NCI-H146 (cell line): ENCODE measurements at regions not wholly inside any gene's neighbourhood (a gene's known extent, or its start where the extent isn't known, plus 50 kb on each side); places are given as distances from the start of the nearest gene placed in this dataset.
"Not testable (repeated sequence)": the region's sequence is repeated elsewhere in the genome, so short reads cannot be mapped to it uniquely, and the experiment has no call there.

Experiments used
- DNase-seq: peaks from one replicate; lab custom pipeline; 2025; lab: John Stamatoyannopoulos, UW

GRCh38 chr16:54985156-54985555 is 54.5 kb downstream of the IRX5 start:
- DNase-seq: no peak

DNA sequence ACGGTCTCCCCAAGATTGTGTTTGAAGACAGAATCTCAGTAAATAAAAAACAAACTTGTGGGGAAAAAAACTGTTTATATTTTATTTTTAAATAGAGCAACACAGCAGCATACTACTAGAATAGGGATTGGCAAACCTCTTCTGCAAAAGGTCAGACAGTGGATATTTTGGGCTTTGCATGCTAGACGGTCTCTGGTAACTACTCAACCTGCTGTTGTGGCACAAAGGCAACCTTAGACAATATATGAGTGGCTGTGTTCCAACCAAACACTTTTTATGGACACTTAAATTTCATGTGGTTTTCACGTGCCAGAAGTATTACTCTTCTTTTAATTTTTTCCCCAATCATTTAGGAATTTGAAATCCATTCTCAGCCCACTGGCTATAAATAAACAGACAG is 55.0 kb downstream of the IRX5 start:
- DNase-seq: no peak

DNA sequence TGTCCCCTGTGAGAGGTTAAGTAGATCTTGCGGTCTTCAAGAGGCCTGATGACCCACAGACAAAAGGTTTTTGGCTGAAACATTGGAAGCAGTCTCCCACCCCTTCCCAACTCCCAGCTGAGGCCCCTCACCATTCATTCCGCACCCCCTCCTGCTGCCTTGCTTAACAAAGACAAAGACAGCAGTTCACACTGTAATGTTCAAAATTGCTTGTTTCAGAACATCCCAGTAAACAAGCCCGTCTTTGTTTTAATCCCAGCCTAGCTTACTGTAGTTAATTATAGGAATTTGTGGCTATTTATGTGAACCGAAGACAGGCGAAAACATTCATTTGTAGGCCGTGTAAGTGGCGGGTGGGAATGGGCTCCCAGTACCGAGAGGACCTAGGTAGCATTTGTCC is 55.7 kb downstream of the IRX5 start:
- no peak for DNase-seq

GRCh38 chr16:54987081-54987480 is 56.4 kb downstream of the IRX5 start:
- peak; percentile 48 for DNase-seq

- no peak for DNase-seq
Measured at GRCh38 chr16:54991525-54991924, 60.9 kb downstream of the IRX5 start.

- DNase-seq: not testable (repeated sequence)
Measured at GRCh38 chr16:54991946-54992345, 61.3 kb downstream of the IRX5 start.

- no peak for DNase-seq
Measured at GRCh38 chr16:54993106-54993895, 62.6 kb downstream of the IRX5 start.

- DNase-seq: no peak
Measured at GRCh38 chr16:54996186-54996585, 65.5 kb downstream of the IRX5 start.

- DNase-seq: no peak
Measured at GRCh38 chr16:54998834-54999233, 68.2 kb downstream of the IRX5 start.

GRCh38 chr16:54999481-54999880 is 68.8 kb downstream of the IRX5 start:
- no peak for DNase-seq

DNA sequence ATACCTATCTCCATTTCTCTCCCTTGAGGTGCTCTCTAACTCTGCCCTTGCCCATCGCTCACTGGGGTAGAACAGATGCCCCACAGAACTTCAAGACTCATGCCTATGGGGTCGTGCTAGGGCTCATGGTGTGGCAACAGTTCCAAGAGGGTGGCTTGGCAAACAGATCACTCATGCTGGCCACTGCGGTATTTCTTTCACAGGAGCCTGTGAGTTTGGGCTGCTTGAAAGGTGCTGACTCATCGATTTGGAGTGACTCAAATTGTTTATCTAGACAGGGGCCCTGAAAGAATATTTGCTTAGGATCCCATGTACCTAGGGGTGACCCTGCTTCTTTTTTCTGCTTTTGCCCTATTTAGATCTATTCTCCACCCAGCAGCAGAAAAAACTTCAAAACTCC is 69.9 kb downstream of the IRX5 start:
- no peak for DNase-seq

- no peak for DNase-seq
Measured at GRCh38 chr16:55001931-55002330, 71.3 kb downstream of the IRX5 start.

DNA sequence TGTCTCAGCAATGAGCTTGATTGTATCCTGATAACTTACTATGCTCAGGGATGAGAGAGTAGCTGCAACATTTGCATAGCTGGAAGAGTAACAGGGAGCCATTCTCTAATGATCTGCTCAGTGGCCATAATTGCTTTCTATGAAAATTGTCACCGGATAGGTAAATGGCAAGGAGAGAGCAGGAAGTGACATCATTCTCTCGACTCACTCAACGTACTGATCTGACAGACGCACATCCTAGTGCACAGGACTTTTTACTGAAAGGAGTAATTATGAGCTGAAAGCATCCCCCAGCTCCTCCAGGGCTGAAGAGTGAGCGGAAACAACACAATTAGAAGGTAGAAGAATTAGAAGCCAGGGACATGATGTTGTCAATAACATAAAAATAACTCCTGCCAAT is 71.8 kb downstream of the IRX5 start:
- no peak for DNase-seq

GRCh38 chr16:55003306-55003705 is 72.6 kb downstream of the IRX5 start:
- DNase-seq: no peak

DNA sequence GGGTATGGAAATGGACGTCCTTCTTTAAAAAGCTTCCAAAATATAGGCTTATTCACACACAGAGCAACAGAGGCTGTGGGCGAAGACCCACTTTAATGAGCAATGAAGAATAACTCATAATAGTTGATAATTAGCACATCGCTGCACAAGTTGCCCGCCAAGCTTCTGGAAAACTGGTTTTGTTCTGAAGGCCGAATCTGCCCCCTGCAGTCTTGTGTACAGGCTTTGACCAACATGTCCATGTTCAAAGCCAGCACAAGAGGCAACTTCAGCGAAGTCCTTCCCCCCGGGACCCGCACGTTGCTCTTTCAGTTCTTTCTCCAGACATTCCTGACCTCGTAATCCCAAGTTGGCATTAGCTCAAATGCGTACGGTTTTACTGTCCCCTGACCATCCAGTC is 73.3 kb downstream of the IRX5 start:
- no peak for DNase-seq

- DNase-seq: no peak
Measured at GRCh38 chr16:55007504-55007903, 76.8 kb downstream of the IRX5 start.

- no peak for DNase-seq
Measured at GRCh38 chr16:55008836-55009510, 78.3 kb downstream of the IRX5 start.

DNA sequence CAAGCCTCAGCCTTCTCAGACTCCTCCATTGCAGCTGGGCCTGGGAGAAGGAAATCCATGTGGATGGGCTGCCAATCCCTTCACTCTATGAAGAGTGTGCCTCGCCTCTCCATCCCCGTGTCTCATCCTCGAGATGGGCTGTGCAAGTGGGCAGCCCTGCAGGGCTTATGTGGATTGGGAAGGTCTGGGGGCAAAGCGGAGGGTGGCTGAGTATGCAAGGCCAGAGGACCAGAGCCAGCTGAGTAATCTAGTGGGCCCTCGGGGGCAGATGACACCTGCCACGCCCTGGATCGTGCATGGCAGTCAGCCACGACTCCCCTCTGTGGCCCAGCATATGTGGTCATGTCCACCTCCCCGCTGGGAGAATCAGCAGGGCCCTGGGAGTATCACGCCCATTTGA is 78.9 kb downstream of the IRX5 start:
- no peak for DNase-seq

DNA sequence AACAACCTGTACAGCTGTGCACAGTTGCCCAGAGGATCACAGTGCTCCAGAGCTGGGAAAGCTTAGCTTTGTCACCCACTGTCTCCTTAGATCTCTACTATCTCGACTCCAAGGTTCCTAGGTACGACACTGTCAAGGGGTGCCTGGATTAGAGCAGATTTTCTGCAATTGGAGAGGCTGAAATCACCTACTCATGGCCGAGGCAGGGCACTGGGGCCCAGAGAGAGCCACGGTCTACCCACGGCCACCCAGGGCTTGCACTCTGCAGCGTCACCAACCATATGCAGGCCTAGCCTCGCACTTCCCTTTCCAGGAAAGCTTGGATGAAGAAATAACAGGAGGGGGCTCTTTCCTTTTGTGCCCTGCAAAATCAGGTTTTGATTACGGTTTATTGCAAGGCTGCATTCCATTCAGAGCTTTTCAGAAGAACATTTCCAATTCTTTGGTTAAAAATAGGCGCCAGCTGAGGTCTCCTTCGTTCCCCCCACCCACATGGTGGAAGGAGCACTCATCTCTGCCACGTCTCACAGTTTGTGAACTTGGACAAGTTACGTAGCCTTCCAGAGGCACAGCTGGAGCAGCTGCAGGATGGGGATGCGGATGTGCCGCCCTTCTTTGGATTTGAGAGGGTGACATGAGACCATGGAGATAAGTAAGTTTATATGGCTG is 80.0 kb downstream of the IRX5 start:
- DNase-seq: no peak

DNA sequence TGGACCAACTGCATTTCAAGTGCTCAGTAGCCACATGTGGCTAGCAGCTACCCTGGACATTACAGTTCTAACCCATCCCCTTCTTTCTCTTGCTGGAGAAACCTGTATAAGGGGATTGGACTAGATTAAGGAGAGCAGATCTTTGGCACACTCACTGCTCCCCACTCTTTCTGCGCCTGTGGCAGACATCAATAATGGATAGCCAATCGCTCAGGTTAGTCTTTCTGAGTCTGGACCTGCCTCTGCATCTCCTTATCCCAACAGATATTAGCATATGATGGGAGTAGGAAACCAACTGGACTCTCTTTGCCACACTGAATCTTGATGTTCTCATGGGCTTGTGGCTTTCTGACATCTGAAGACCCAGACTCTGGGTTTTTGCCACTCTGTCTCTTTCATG is 81.7 kb downstream of the IRX5 start:
- DNase-seq: no peak

GRCh38 chr16:55012793-55013192 is 82.1 kb downstream of the IRX5 start:
- no peak for DNase-seq

DNA sequence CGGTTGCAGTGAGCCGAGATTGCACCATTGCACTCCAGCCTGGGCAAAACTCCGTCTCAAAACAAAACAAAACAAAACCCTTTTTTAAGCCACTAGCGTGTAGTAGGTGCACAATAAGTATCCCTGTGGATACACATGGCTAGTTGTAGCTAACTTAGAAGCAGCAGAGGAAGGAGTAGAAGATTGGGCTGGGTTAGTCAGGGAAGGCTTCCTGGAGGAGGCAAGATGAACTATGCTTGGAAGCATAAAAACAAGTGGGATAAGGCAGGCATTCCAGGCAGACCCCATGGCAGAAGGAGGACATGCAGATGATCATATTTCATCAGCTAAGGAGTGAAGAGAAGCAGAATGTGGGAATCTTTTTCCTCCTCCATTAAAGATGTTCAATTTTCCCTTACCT is 83.4 kb downstream of the IRX5 start:
- DNase-seq: no peak
